Right lobe of liver (tissue), 6 donors: ENCODE measurements at regions not wholly inside any gene's neighbourhood (a gene's known extent, or its start where the extent isn't known, plus 50 kb on each side); places are given as distances from the start of the nearest gene placed in this dataset.
"Not testable (repeated sequence)": the region's sequence is repeated elsewhere in the genome, so short reads cannot be mapped to it uniquely, and the experiment has no call there.

Experiments
- ATAC-seq, 4 donors: fragments of 200-7000 bp; cut with Tn5 transposase; one replicate each; pipeline ENCODE4 v1.9.1; 2020; ENCODE audit warnings: mild to moderate bottlenecking in 4 of 4, moderate library complexity in 4 of 4
- DNase-seq, 3 donors: peaks; one replicate each; pipeline ENCODE4 v3.0.0-alpha.2; 2020
- H3K27ac ChIP-seq, 3 donors: fragments of 200-600 bp; one replicate each; pipeline ENCODE4 v1.8.0; 2022
- H3K27me3 ChIP-seq, 2 donors: fragments of 200-600 bp; one replicate each; pipeline ENCODE4 v1.8.0; 2022
- H3K36me3 ChIP-seq, 4 donors: fragments of 200-600 bp; sonication (generic) in 1 of 4; one replicate each; pipeline versions ENCODE4 v1.5.1 to v1.8.0; 2017 to 2022; ENCODE audit warnings: control low read depth in 1 of 4
- H3K4me1 ChIP-seq, 4 donors: fragments of 200-600 bp; sonication (generic) in 1 of 4; one replicate each; pipeline versions ENCODE4 v1.5.1 to v1.8.0; 2017 to 2022; ENCODE audit warnings: control low read depth in 1 of 4
- H3K4me3 ChIP-seq, 3 donors: fragments of 200-600 bp; one replicate each; pipeline ENCODE4 v1.8.0; 2022
- H3K9me3 ChIP-seq, 4 donors: fragments of 200-600 bp; sonication (generic) in 1 of 4; one replicate each; pipeline versions ENCODE4 v1.5.1 to v1.8.0; 2017 to 2022; ENCODE audit warnings: control low read depth in 1 of 4
- CTCF ChIP-seq, 4 donors: fragments of 200-600 bp in 3 of 4; fragments of 450-650 bp in 1 of 4; IDR thresholded peaks; one replicate each; pipeline versions ENCODE4 v1.5.1 to v1.8.0; 2016 to 2022; ENCODE audit warnings: antibody characterized with exemption in 4 of 4, mild to moderate bottlenecking in 2 of 4
- POLR2A ChIP-seq: fragments of 450-650 bp; IDR thresholded peaks from one replicate; pipeline ENCODE4 v1.6.1; 2017; ENCODE audit warnings: antibody characterized with exemption, mild to moderate bottlenecking
- WGBS: methylation state at CpG from one replicate; pipeline ENCODE4 v1.1.6; 2018; ENCODE audit warnings: low coverage, low lambda C conversion rate; ENCODE audit not compliant: insufficient coverage; ENCODE audit errors: missing lambda C conversion rate; 5-methylcytosine and 5-hydroxymethylcytosine counted together
- intact Hi-C, 2 donors: fragments of 100-400 bp; cut with DNase I; formaldehyde crosslinking; loops; one replicate each; pipeline versions ENCODE4 v1.11.2 to v1.14.1; 2022
- donor health status: DM: no; HTN: yes; CAD: no.
- donor health status: DM: no; HTN: no; CAD: no.
- donor health status: DM: no; HTN: no; CAD: no.
- donor health status: DM: no; HTN: yes; CAD: no.
- donor health status: DM: no; HTN: yes; CAD: no.

- Histone ChIP-seq H3K4me3 (no peak overlapping the region), H3K27me3 (no peaks in the 10 kb centered on the region), H3K27ac (no peak overlapping the region), H3K36me3 (no peaks in the 10 kb centered on the region), H3K9me3 (no peaks in the 10 kb centered on the region), H3K4me1 (no peaks in the 10 kb centered on the region)
- ATAC-seq (no peak), DNase-seq (no peak)
- TF ChIP-seq CTCF (IDR thresholded peaks at IDR 0.05) (no peak), POLR2A (no peak)
- WGBS: 67% methylated on average over 3 of the region's 3 CpGs
- intact Hi-C loops: no loop called here
These were observed 1049.8 kb downstream of the OLFM4 start for GRCh38 chr13:54078271-54078870.

GRCh38 chr13:54082309-54082708 lies 1053.7 kb downstream of the OLFM4 start:
- intact Hi-C loops, H3K27ac ChIP-seq, ATAC-seq, H3K4me1 ChIP-seq, H3K36me3 ChIP-seq, H3K4me3 ChIP-seq, H3K27me3 ChIP-seq, DNase-seq, H3K9me3 ChIP-seq: not testable (repeated sequence)
- 84% methylated on average over 10 of the region's 11 CpGs for whole genome bisulfite sequencing

GRCh38 chr13:54091884-54092283 lies 1063.3 kb downstream of the OLFM4 start:
- H3K27ac ChIP-seq: no peak overlapping the region
- no peaks in the 10 kb centered on the region for H3K36me3 ChIP-seq
- DNase-seq: no peak
- no peaks in the 10 kb centered on the region for H3K4me1 ChIP-seq
- WGBS: no CpG with 5 or more reads among the region's 1 CpG
- no peak overlapping the region for H3K4me3 ChIP-seq
- no peak for ATAC-seq
- TF ChIP-seq POLR2A (no peak), CTCF (IDR thresholded peaks at IDR 0.05) (no peak)
- intact Hi-C loops: no loop called here
- H3K27me3 ChIP-seq: no peaks in the 10 kb centered on the region
- no peaks in the 10 kb centered on the region for H3K9me3 ChIP-seq

GRCh38 chr13:54092686-54093085 lies 1064.1 kb downstream of the OLFM4 start:
- ATAC-seq: no peak
- H3K4me3 ChIP-seq: no peak overlapping the region
- no peak for DNase-seq
- TF ChIP-seq POLR2A (no peak), CTCF (IDR thresholded peaks at IDR 0.05) (no peak)
- WGBS: no CpG with 5 or more reads among the region's 8 CpGs
- no peaks in the 10 kb centered on the region for H3K4me1 ChIP-seq
- H3K9me3 ChIP-seq: no peaks in the 10 kb centered on the region
- H3K27me3 ChIP-seq: no peaks in the 10 kb centered on the region
- no peak overlapping the region for H3K27ac ChIP-seq
- H3K36me3 ChIP-seq: no peaks in the 10 kb centered on the region
- intact Hi-C loops: no loop called here

GRCh38 chr13:54110597-54110996 lies 1082.0 kb downstream of the OLFM4 start:
- ATAC-seq (no peak), DNase-seq (no peak)
- no peaks in the 10 kb centered on the region for H3K9me3 ChIP-seq
- no peak overlapping the region for H3K4me3 ChIP-seq
- H3K36me3 ChIP-seq: no peaks in the 10 kb centered on the region
- no peaks in the 10 kb centered on the region for H3K27me3 ChIP-seq
- H3K4me1 ChIP-seq: no peaks in the 10 kb centered on the region
- TF ChIP-seq CTCF (IDR thresholded peaks at IDR 0.05) (no peak), POLR2A (no peak)
- intact Hi-C loops: no loop called here
- no peak overlapping the region for H3K27ac ChIP-seq
